Endothelial cell of umbilical vein (primary cell): ENCODE measurements at regions not wholly inside any gene's neighbourhood (a gene's known extent, or its start where the extent isn't known, plus 50 kb on each side); places are given as distances from the start of the nearest gene placed in this dataset.

Experiments
- EZH2 ChIP-seq: IDR thresholded peaks from 2 replicates; pipeline ENCODE4 v1.6.1; 2012; ENCODE audit warnings: borderline replicate concordance, low read depth, mild to moderate bottlenecking, moderate library complexity, low read length, inconsistent platforms; ENCODE audit not compliant: severe bottlenecking
- GATA2 ChIP-seq: IDR thresholded peaks from 2 replicates; pipeline ENCODE4 v1.7.0; 2011; ENCODE audit warnings: low read depth, mild to moderate bottlenecking, moderate library complexity, mixed read lengths, low read length; ENCODE audit not compliant: insufficient read length, insufficient read depth
- JUN ChIP-seq: IDR thresholded peaks from 2 replicates; pipeline ENCODE4 v1.6.1; 2011; ENCODE audit warnings: borderline replicate concordance, low read depth; ENCODE audit not compliant: insufficient read length, insufficient read depth
- MYC ChIP-seq: IDR thresholded peaks from one replicate; pipeline ENCODE4 v1.6.1; 2011; ENCODE audit warnings: mild to moderate bottlenecking, low read depth, low read length
- POLR2A ChIP-seq: IDR thresholded peaks from 2 replicates; pipeline ENCODE4 v1.6.1; 2012; ENCODE audit warnings: low read depth, mild to moderate bottlenecking, control low read depth, low read length
- TF ChIP-seq, protein P1 (sequence below), 2 donors: IDR thresholded peaks; 1 replicate in 1 of 2; 2 replicates in 1 of 2; pipeline ENCODE4 v1.5.1; 2011; ENCODE audit warnings: low read length in 2 of 2, mild to moderate bottlenecking in 2 of 2, moderate library complexity in 2 of 2, control low read depth in 1 of 2, inconsistent platforms in 1 of 2, low read depth in 1 of 2; ENCODE audit not compliant: insufficient read depth in 1 of 2; ENCODE audit errors: extremely low read depth in 1 of 2
- TF ChIP-seq, protein P2 (sequence below): IDR thresholded peaks from 2 replicates; pipeline ENCODE4 v1.6.1; 2011; ENCODE audit not compliant: insufficient read depth, insufficient read length

DNA sequence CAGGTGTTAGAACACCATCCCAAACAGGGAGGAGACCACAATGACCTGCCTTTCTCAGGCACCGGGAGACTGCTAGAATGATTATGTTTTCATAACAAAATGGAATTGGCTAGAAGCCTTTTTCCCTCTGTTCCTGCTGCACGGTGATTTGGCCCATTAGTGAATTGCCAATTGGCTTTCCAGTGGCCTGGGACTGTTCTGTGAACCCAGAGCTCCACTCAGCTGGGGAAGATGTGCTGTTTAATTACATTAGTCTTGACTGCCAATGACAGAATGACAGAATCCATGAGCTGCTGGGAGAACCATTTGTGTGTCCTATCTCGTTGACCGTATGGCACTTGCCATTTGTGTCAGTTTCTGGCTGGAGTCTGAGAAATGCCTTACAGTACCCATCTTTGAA, 242.9 kb downstream of the CDH11 start:
- TF ChIP-seq, protein P1, sequence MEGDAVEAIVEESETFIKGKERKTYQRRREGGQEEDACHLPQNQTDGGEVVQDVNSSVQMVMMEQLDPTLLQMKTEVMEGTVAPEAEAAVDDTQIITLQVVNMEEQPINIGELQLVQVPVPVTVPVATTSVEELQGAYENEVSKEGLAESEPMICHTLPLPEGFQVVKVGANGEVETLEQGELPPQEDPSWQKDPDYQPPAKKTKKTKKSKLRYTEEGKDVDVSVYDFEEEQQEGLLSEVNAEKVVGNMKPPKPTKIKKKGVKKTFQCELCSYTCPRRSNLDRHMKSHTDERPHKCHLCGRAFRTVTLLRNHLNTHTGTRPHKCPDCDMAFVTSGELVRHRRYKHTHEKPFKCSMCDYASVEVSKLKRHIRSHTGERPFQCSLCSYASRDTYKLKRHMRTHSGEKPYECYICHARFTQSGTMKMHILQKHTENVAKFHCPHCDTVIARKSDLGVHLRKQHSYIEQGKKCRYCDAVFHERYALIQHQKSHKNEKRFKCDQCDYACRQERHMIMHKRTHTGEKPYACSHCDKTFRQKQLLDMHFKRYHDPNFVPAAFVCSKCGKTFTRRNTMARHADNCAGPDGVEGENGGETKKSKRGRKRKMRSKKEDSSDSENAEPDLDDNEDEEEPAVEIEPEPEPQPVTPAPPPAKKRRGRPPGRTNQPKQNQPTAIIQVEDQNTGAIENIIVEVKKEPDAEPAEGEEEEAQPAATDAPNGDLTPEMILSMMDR (IDR thresholded peaks at IDR 0.05; ENCODE audit: extremely low read depth in 1 of 2, insufficient read depth in 1 of 2, low read depth in 1 of 2, low read length in 2 of 2), result no peak
- no peak for TF ChIP-seq GATA2
- TF ChIP-seq EZH2, result no peak
- no peak for TF ChIP-seq JUN
- TF ChIP-seq, protein P2, sequence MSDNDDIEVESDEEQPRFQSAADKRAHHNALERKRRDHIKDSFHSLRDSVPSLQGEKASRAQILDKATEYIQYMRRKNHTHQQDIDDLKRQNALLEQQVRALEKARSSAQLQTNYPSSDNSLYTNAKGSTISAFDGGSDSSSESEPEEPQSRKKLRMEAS, result no peak
- no peak for TF ChIP-seq POLR2A
- no peak for TF ChIP-seq MYC
